K562 (cell line): ENCODE measurements at regions not wholly inside any gene's neighbourhood (a gene's known extent, or its start where the extent isn't known, plus 50 kb on each side); places are given as distances from the start of the nearest gene placed in this dataset.

ENCODE experiments used
- ATAC-seq: fragments of 200-7000 bp; cut with Tn5 transposase; 3 replicates; pipeline ENCODE4 v1.9.1; 2020; ENCODE audit warnings: moderate library complexity
- BruUV-seq: library from RNA; stranded (reverse); fragments of 400-500 nt; replicated peaks from 2 replicates; lab custom pipeline; 2021; lab: Mats Ljungman, UMichigan
- CTCF ChIA-PET: fragments of 300-600 bp; formaldehyde crosslinking; extraction: SDS; loops from one replicate; lab custom pipeline; 2021; ENCODE audit warnings: low intra/inter-chr PET ratio; lab: Yijun Ruan, JAX
- POLR2A ChIA-PET: fragments of 300-600, 350-650 bp; sonication (Branson Sonifier 250); formaldehyde crosslinking; extraction: SDS; loops from one replicate; lab custom pipeline; 2021; ENCODE audit warnings: antibody characterized with exemption, inconsistent platforms; lab: Yijun Ruan, JAX
- DNase-seq, 4 experiments: peaks; one replicate each; pipeline versions ENCODE4 v3.0.0 to v3.0.0-alpha.2; 2011 to 2018; ENCODE audit warnings: low spot score in 3 of 4, mixed read lengths in 3 of 4; ENCODE audit errors: extremely low read depth in 1 of 4
- FAIRE-seq: peaks from 2 replicates; lab custom pipeline; 2011; peaks lifted over from hg19 to GRCh38; lab: Jason Lieb, UNC
- H2AFZ ChIP-seq: 2 replicates; pipeline ENCODE4 v1.6.0; 2011; ENCODE audit warnings: low read depth, low read length, control low read depth, inconsistent platforms
- H3K27ac ChIP-seq: fragments of 200-600 bp; 3 replicates; pipeline ENCODE4 v1.8.0; 2011; ENCODE audit warnings: low read depth, mild to moderate bottlenecking, control low read depth, inconsistent platforms, low read length, moderate library complexity, mixed read lengths; ENCODE audit errors: extremely low read depth
- H3K27me3 ChIP-seq, 2 experiments: fragments of 300-600 bp in 1 of 2; 2 replicates in 1 of 2; 3 replicates in 1 of 2; pipeline versions ENCODE4 v1.6.0 to v1.8.0; 2011; ENCODE audit warnings: inconsistent platforms in 2 of 2, low read length in 2 of 2, mild to moderate bottlenecking in 1 of 2, mixed read lengths in 1 of 2, moderate library complexity in 1 of 2; ENCODE audit not compliant: control insufficient read depth in 2 of 2, insufficient read depth in 2 of 2
- H3K36me3 ChIP-seq: fragments of 300-600 bp; 3 replicates; pipeline ENCODE4 v1.8.0; 2011; ENCODE audit warnings: mild to moderate bottlenecking, low read length, inconsistent platforms; ENCODE audit not compliant: control insufficient read depth, insufficient read depth
- H3K4me1 ChIP-seq, 2 experiments: fragments of 200-600 bp in 1 of 2; replicated peaks in 1 of 2; 2 replicates in 1 of 2; 3 replicates in 1 of 2; pipeline versions ENCODE4 v1.5.1 to v1.8.0; 2011; ENCODE audit warnings: inconsistent platforms in 2 of 2, low read length in 2 of 2, mild to moderate bottlenecking in 1 of 2, mixed read lengths in 1 of 2, moderate library complexity in 1 of 2; ENCODE audit not compliant: control insufficient read depth in 2 of 2, insufficient read depth in 2 of 2
- H3K4me2 ChIP-seq: 2 replicates; pipeline ENCODE4 v1.6.1; 2011; ENCODE audit warnings: low read length, control low read depth, inconsistent platforms, mixed read lengths; ENCODE audit not compliant: insufficient read depth
- H3K4me3 ChIP-seq: fragments of 200-600 bp; sonication (generic), shearing (Covaris generic); 2 replicates; pipeline ENCODE4 v1.5.1; 2016; ENCODE audit warnings: control low read depth, inconsistent platforms
- H3K79me2 ChIP-seq: fragments of 200-600 bp; 3 replicates; pipeline ENCODE4 v1.8.0; 2011; ENCODE audit warnings: low read length, inconsistent platforms; ENCODE audit not compliant: control insufficient read depth, insufficient read depth
- H3K9ac ChIP-seq, 2 experiments: 2 replicates each; pipeline versions ENCODE4 v1.6.0 to v1.6.1; 2011; ENCODE audit warnings: low read depth in 2 of 2, low read length in 2 of 2, control low read depth in 1 of 2, inconsistent platforms in 1 of 2, mild to moderate bottlenecking in 1 of 2, mixed read lengths in 1 of 2; ENCODE audit not compliant: insufficient read depth in 1 of 2
- H3K9me1 ChIP-seq: one replicate; pipeline ENCODE4 v1.6.0; 2011; ENCODE audit warnings: inconsistent platforms, mild to moderate bottlenecking, low read length, moderate library complexity; ENCODE audit not compliant: control insufficient read depth, insufficient read depth
- H3K9me3 ChIP-seq: replicated peaks from 2 replicates; pipeline ENCODE4 v1.5.1; 2011; ENCODE audit warnings: low read depth, low read length, inconsistent platforms; ENCODE audit not compliant: control insufficient read depth, insufficient read depth
- H4K20me1 ChIP-seq: replicated peaks from 2 replicates; pipeline ENCODE4 v1.6.1; 2011; ENCODE audit warnings: low read length, inconsistent platforms, mixed read lengths; ENCODE audit not compliant: control insufficient read depth, insufficient read depth
- ATF3 ChIP-seq, 2 experiments: fragments of 450-650 bp in 1 of 2; sonication (generic) in 1 of 2; formaldehyde crosslinking in 1 of 2; IDR thresholded peaks in 1 of 2; conservative IDR thresholded peaks in 1 of 2; 2 replicates each; pipeline versions ENCODE4 v1.6.1 to v1.8.1; 2016 to 2023; ENCODE audit warnings: mild to moderate bottlenecking in 2 of 2, moderate library complexity in 2 of 2, inconsistent platforms in 1 of 2, missing genetic modification reagents in 1 of 2
- CEBPG ChIP-seq, 3 experiments: fragments of 200-800 bp in 1 of 3; sonication (Bioruptor generic) in 1 of 3; sonication (generic) in 1 of 3; formaldehyde crosslinking in 1 of 3; IDR thresholded peaks in 2 of 3; conservative IDR thresholded peaks in 1 of 3; 2 replicates each; pipeline versions ENCODE4 v1.6.1 to v1.8.0; 2016 to 2022; ENCODE audit warnings: missing compliant biosample characterization in 2 of 3, missing genetic modification characterization in 2 of 3, mild to moderate bottlenecking in 1 of 3, missing genetic modification reagents in 1 of 3
- MITF ChIP-seq: IDR thresholded peaks from 2 replicates; pipeline ENCODE4 v1.6.1; 2014; ENCODE audit warnings: antibody characterized with exemption
- RERE ChIP-seq: sonication (generic); formaldehyde crosslinking; IDR thresholded peaks from 2 replicates; pipeline ENCODE4 v1.8.0; 2023; ENCODE audit warnings: missing genetic modification reagents, mild to moderate bottlenecking, borderline replicate concordance
- SRSF1 ChIP-seq: fragments of 200-400 bp; formaldehyde crosslinking; IDR thresholded peaks from 2 replicates; pipeline ENCODE4 v1.6.1; 2017; ENCODE audit warnings: mild to moderate bottlenecking, low read depth, low read length, moderate library complexity
- ZNF263 ChIP-seq: sonication (generic); formaldehyde crosslinking; IDR thresholded peaks from 2 replicates; pipeline ENCODE4 v1.8.0; 2022; ENCODE audit warnings: mild to moderate bottlenecking, missing genetic modification reagents, borderline replicate concordance
- WGBS: fragments of 100-300 bp; shearing (Covaris generic); methylation state at CpG from one replicate; pipeline ENCODE4 v1.1.6; 2016; ENCODE audit warnings: low coverage, mixed read lengths; ENCODE audit not compliant: insufficient coverage; ENCODE audit errors: missing lambda C conversion rate; 5-methylcytosine and 5-hydroxymethylcytosine counted together
- in situ Hi-C: fragments of 300-500 bp; cut with MboI; formaldehyde crosslinking; loops from 4 replicates; pipeline ENCODE4 v1.15.0; 2018; ENCODE audit warnings: inconsistent platforms, mixed read lengths
- intact Hi-C: fragments of 100-400 bp; cut with micrococcal nuclease; formaldehyde crosslinking; loops from 2 replicates; pipeline ENCODE4 v1.14.2; 2022

DNA sequence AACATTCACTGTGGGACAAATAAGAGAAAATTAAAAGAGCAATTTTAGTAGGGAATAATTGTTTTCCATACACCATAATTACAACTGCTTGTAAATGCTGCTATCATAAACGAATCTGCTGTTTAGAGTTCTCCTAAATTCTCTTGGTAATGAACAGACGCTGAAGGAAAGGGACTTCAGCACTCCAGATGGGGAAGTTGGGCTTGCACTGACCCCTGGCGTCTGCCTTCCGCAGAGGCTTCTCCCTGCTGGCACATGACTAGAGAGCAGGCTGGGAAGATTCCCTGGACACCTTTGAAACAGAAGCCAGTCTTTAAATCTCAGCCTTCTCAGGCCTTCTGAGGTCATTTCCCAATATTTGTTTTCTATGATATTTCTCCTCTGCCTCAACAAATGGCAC is 84.1 kb downstream of the NXPE2 start (continued):
- TF ChIP-seq MITF (0 out of 2 replicates have a peak, but pooled peaks have one; percentile 23), ZNF263 (CRISPR knock-in tag) (no peak), RERE (no peak)
- TF ChIP-seq, all 486 proteins: peak for 8

DNA sequence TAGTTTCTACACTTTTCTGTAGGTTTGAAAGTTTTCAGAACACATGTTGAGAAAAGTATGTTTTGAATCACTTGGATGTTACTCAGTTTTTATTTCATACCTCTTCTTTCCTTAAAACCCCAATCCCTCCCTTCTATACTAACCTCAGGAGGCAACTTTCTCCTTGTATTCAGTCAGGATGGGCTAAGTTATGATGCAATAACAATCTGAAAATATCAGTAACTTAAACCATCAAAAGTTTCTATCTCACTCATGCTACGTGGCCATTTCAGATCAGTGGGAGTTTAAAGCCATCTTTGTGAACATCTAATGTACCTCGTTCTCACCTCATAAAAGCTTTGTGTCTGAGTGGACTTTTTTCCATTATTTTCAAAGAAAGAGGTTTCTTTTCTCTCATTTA is 86.2 kb downstream of the NXPE2 start:
- in situ Hi-C loops (loop anchor here (10.0 to 25.0 kb wide), 2 partner anchors 480 to 727 kb away; no protein-coding TSS in a partner anchor), intact Hi-C loops (loop anchor here (1.0 to 5.0 kb wide), 2 partner anchors 424 to 772 kb away; no protein-coding TSS in a partner anchor)
- ChIA-PET CTCF (no interaction called here), POLR2A (no interaction called here)
- Histone ChIP-seq H3K36me3 (no peaks in the 10 kb centered on the region), H3K27me3 (no peaks in the 10 kb centered on the region), H3K9me1 (no peaks in the 10 kb centered on the region), H3K4me2 (no peak overlapping the region), H3K27ac (no peak overlapping the region), H3K4me1 (no peaks in the 10 kb centered on the region), H3K4me3 (no peak overlapping the region), H3K79me2 (no peaks in the 10 kb centered on the region), H4K20me1 (no peaks in the 10 kb centered on the region), H2AFZ (no peak overlapping the region), H3K9ac (no peak overlapping the region), H3K9me3 (no peaks in the 10 kb centered on the region)
- no TSS peak for BruUV-seq
- WGBS = 0% methylated on average over 2 of the region's 2 CpGs
- ATAC-seq = no peak
- DNase-seq = no peak
- FAIRE-seq = no peak
- TF ChIP-seq CEBPG (CRISPR knock-in tag; IDR thresholded peaks at IDR 0.05) = no peak
- peak in 1 of 2 experiments; percentile 66; a peak in 2 of 4 replicates for TF ChIP-seq CEBPG (tag; conservative IDR thresholded peaks at IDR 0.05 in 1 of 2, IDR thresholded peaks at IDR 0.05 in 1 of 2)
- no peak for TF ChIP-seq SRSF1
- TF ChIP-seq ATF3 (IDR thresholded peaks at IDR 0.05) = peak; percentile 29; the same call in 1 of the 2 replicates
- TF ChIP-seq ATF3 (CRISPR knock-in tag; conservative IDR thresholded peaks at IDR 0.05) = no peak
